ENCODE measurements at regions not wholly inside any gene's neighbourhood (a gene's known extent, or its start where the extent isn't known, plus 50 kb on each side); places are given as distances from the start of the nearest gene placed in this dataset.

DNA sequence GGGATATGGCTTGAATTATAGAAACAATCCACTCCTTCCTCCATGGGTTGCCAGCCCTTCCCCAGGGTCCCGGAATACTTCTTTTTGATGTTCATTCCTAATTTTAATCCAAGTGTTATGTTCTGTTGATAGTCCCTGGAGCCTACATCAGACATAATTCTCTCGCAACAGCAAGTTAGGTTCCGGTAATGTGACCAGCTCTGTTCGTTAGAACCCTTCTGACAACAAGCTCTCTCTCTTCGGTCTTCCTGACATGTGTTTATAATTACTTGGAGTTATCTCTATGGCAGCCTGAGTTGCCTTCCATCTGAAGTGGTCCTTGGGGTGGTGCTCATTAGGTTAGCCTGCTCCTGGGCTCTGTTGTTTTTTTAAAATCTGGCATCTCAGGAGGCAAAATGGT lies 506.9 kb upstream of the JARID2 start:
- Histone ChIP-seq H3K9me3 (ENCODE audit: control insufficient read depth, insufficient read depth, low read depth, low read length) (no peaks in the 10 kb centered on the region), H3K4me1 (ENCODE audit: control insufficient read depth, insufficient read depth, low read length) (no peaks in the 10 kb centered on the region), H3K27ac (ENCODE audit: low read length) (no peak overlapping the region), H3K4me3 (ENCODE audit: low read depth in 2 of 2, low read length in 2 of 2) (no peak overlapping the region), H3K27me3 (ENCODE audit: control insufficient read depth, insufficient read depth, low read length) (no peaks in the 10 kb centered on the region; the same call in 1 of the 2 replicates), H3K36me3 (ENCODE audit: control insufficient read depth, insufficient read depth, low read length) (no peaks in the 10 kb centered on the region)
- ATAC-seq (no peak), DNase-seq (ENCODE audit: low read depth, low spot score) (no peak)
- intact Hi-C loops (cut with micrococcal nuclease; ENCODE audit: unreplicated experiment) (no loop called here), in situ Hi-C loops (cut with HindIII; ENCODE audit: low pct_unique_long_range_greater_than_20kb, low sequenced_read_pairs) (no loop called here)
- ChIA-PET POLR2A (no interaction called here), CTCF (no interaction called here)
- BruUV-seq (replicated peaks) = no TSS peak
- TF ChIP-seq TCF7L2 (IDR thresholded peaks at IDR 0.05; ENCODE audit: low read depth, low read length) (no peak), POLR2AphosphoS5 (IDR thresholded peaks at IDR 0.05; ENCODE audit: low read depth, low read length) (no peak), SIN3A (IDR thresholded peaks at IDR 0.05; ENCODE audit: borderline replicate concordance, insufficient read depth, low read depth, low read length) (no peak)
- TF ChIP-seq, protein P1, sequence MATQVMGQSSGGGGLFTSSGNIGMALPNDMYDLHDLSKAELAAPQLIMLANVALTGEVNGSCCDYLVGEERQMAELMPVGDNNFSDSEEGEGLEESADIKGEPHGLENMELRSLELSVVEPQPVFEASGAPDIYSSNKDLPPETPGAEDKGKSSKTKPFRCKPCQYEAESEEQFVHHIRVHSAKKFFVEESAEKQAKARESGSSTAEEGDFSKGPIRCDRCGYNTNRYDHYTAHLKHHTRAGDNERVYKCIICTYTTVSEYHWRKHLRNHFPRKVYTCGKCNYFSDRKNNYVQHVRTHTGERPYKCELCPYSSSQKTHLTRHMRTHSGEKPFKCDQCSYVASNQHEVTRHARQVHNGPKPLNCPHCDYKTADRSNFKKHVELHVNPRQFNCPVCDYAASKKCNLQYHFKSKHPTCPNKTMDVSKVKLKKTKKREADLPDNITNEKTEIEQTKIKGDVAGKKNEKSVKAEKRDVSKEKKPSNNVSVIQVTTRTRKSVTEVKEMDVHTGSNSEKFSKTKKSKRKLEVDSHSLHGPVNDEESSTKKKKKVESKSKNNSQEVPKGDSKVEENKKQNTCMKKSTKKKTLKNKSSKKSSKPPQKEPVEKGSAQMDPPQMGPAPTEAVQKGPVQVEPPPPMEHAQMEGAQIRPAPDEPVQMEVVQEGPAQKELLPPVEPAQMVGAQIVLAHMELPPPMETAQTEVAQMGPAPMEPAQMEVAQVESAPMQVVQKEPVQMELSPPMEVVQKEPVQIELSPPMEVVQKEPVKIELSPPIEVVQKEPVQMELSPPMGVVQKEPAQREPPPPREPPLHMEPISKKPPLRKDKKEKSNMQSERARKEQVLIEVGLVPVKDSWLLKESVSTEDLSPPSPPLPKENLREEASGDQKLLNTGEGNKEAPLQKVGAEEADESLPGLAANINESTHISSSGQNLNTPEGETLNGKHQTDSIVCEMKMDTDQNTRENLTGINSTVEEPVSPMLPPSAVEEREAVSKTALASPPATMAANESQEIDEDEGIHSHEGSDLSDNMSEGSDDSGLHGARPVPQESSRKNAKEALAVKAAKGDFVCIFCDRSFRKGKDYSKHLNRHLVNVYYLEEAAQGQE (IDR thresholded peaks at IDR 0.05; ENCODE audit: insufficient read depth in 1 of 2, low read depth in 2 of 2, low read length in 1 of 2) = no peak
- TF ChIP-seq, protein P2, sequence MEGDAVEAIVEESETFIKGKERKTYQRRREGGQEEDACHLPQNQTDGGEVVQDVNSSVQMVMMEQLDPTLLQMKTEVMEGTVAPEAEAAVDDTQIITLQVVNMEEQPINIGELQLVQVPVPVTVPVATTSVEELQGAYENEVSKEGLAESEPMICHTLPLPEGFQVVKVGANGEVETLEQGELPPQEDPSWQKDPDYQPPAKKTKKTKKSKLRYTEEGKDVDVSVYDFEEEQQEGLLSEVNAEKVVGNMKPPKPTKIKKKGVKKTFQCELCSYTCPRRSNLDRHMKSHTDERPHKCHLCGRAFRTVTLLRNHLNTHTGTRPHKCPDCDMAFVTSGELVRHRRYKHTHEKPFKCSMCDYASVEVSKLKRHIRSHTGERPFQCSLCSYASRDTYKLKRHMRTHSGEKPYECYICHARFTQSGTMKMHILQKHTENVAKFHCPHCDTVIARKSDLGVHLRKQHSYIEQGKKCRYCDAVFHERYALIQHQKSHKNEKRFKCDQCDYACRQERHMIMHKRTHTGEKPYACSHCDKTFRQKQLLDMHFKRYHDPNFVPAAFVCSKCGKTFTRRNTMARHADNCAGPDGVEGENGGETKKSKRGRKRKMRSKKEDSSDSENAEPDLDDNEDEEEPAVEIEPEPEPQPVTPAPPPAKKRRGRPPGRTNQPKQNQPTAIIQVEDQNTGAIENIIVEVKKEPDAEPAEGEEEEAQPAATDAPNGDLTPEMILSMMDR (IDR thresholded peaks at IDR 0.05) = no peak

DNA sequence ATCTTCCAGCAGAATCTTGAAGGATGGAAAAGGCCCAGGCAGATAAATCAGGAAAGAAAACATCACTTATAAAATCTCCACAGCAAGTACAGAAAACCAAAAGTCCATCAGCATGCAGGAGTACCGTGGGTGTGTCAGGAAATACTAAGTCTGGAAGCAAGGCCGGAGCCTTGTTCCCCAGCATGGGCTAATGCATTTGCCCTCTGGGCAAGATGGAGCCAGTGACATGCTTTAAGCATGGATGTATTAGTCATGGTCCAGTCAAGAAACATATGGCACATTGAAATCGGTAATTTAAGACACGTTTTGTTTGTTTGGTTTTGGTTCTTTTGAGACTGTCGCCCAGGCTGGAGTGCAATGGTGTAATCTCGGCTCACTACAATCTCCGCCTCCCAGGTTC lies 506.0 kb upstream of the JARID2 start:
- no peaks in the 10 kb centered on the region for H3K4me1 ChIP-seq (ENCODE audit: control insufficient read depth, insufficient read depth, low read length)
- no peak overlapping the region for H3K27ac ChIP-seq (ENCODE audit: low read length)
- intact Hi-C loops (cut with micrococcal nuclease; ENCODE audit: unreplicated experiment) (no loop called here), in situ Hi-C loops (cut with HindIII; ENCODE audit: low pct_unique_long_range_greater_than_20kb, low sequenced_read_pairs) (no loop called here)
- ATAC-seq = no peak
- no peaks in the 10 kb centered on the region for H3K9me3 ChIP-seq (ENCODE audit: control insufficient read depth, insufficient read depth, low read depth, low read length)
- BruUV-seq (replicated peaks) = no TSS peak
- DNase-seq (ENCODE audit: low read depth, low spot score) = no peak
- H3K36me3 ChIP-seq (ENCODE audit: control insufficient read depth, insufficient read depth, low read length) = no peaks in the 10 kb centered on the region
- no peak overlapping the region for H3K4me3 ChIP-seq (ENCODE audit: low read depth in 2 of 2, low read length in 2 of 2)
- no peaks in the 10 kb centered on the region; the same call in 1 of the 2 replicates for H3K27me3 ChIP-seq (ENCODE audit: control insufficient read depth, insufficient read depth, low read length)
- no peak for TF ChIP-seq POLR2AphosphoS5 (IDR thresholded peaks at IDR 0.05; ENCODE audit: low read depth, low read length)
- TF ChIP-seq, protein P2 (IDR thresholded peaks at IDR 0.05) = no peak
- ChIA-PET CTCF (no interaction called here), POLR2A (no interaction called here)
